ENCODE measurements at regions not wholly inside any gene's neighbourhood (a gene's known extent, or its start where the extent isn't known, plus 50 kb on each side); places are given as distances from the start of the nearest gene placed in this dataset.

DNA sequence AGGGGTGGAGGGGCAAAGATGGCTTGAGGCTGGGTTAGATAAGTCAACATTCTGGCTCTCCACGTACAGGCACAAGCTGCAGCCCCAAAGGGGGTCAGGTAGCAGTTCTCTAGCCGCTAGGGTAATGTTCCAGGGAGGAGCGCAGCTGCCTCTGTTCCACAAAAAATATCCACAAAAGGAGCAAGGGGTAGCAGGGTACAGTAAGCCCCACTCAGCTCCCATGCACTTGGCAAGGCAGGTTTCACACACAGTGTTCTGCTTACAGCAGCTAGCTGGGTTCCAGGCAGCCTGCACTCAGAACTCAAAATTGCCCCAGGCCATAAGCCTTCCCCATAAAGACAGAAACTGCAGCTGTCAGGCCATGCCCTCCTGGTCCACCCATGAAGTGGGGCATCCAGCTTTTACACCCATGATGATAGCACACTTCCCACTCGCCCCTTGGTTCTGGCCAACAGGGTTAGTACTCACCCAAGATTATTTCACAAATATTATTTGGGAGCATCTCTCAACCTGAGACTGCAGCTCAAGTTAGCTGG lies 130.0 kb downstream of the CYSLTR2 start:
- no peak for TF ChIP-seq POLR2A (IDR thresholded peaks at IDR 0.05)
- no peak for TF ChIP-seq EP300 (IDR thresholded peaks at IDR 0.05)

Data from ovary (tissue), 1 donor.